ENCODE measurements at regions not wholly inside any gene's neighbourhood (a gene's known extent, or its start where the extent isn't known, plus 50 kb on each side); places are given as distances from the start of the nearest gene placed in this dataset.
"Not testable (repeated sequence)": the region's sequence is repeated elsewhere in the genome, so short reads cannot be mapped to it uniquely, and the experiment has no call there.

- DNase-seq, result no peak
- TF ChIP-seq GATA1 (IDR thresholded peaks at IDR 0.05; ENCODE audit: low read depth, low read length) (no peak), POLR2A (IDR thresholded peaks at IDR 0.05; ENCODE audit: low read length) (no peak)
Observed at GRCh38 chr12:97616946-97617345, 154.3 kb downstream of the RMST start.

GRCh38 chr12:97628962-97629361 is 166.4 kb downstream of the RMST start:
- TF ChIP-seq POLR2A (IDR thresholded peaks at IDR 0.05; ENCODE audit: low read length) (no peak), GATA1 (IDR thresholded peaks at IDR 0.05; ENCODE audit: low read depth, low read length) (no peak)
- no peak for DNase-seq

- DNase-seq, result no peak
- TF ChIP-seq GATA1 (IDR thresholded peaks at IDR 0.05; ENCODE audit: low read depth, low read length) (no peak), POLR2A (IDR thresholded peaks at IDR 0.05; ENCODE audit: low read length) (no peak)
Observed at GRCh38 chr12:97629382-97629781, 166.8 kb downstream of the RMST start.

GRCh38 chr12:97630356-97630755 is 167.8 kb downstream of the RMST start:
- no peak for TF ChIP-seq POLR2A (IDR thresholded peaks at IDR 0.05; ENCODE audit: low read length)
- TF ChIP-seq GATA1 (IDR thresholded peaks at IDR 0.05; ENCODE audit: low read depth, low read length), result no peak
- DNase-seq, result no peak

- TF ChIP-seq POLR2A (IDR thresholded peaks at IDR 0.05; ENCODE audit: low read length) (no peak), GATA1 (IDR thresholded peaks at IDR 0.05; ENCODE audit: low read depth, low read length) (no peak)
- no peak for DNase-seq
Observed at GRCh38 chr12:97630875-97631274, 168.3 kb downstream of the RMST start.

- no peak for DNase-seq
- no peak for TF ChIP-seq GATA1 (IDR thresholded peaks at IDR 0.05; ENCODE audit: low read depth, low read length)
- TF ChIP-seq POLR2A (IDR thresholded peaks at IDR 0.05; ENCODE audit: low read length), result no peak
Observed at GRCh38 chr12:97637770-97638169, 175.2 kb downstream of the RMST start.

- DNase-seq, result no peak
- no peak for TF ChIP-seq GATA1 (IDR thresholded peaks at IDR 0.05; ENCODE audit: low read depth, low read length)
- no peak for TF ChIP-seq POLR2A (IDR thresholded peaks at IDR 0.05; ENCODE audit: low read length)
Observed at GRCh38 chr12:97638739-97639138, 176.1 kb downstream of the RMST start.

GRCh38 chr12:97639702-97640101 is 177.1 kb downstream of the RMST start:
- TF ChIP-seq POLR2A (IDR thresholded peaks at IDR 0.05; ENCODE audit: low read length) (no peak), GATA1 (IDR thresholded peaks at IDR 0.05; ENCODE audit: low read depth, low read length) (no peak)
- no peak for DNase-seq

GRCh38 chr12:97640826-97641225 is 178.2 kb downstream of the RMST start:
- no peak for TF ChIP-seq GATA1 (IDR thresholded peaks at IDR 0.05; ENCODE audit: low read depth, low read length)
- TF ChIP-seq POLR2A (IDR thresholded peaks at IDR 0.05; ENCODE audit: low read length), result no peak
- DNase-seq, result no peak

- TF ChIP-seq GATA1 (IDR thresholded peaks at IDR 0.05; ENCODE audit: low read depth, low read length), result no peak
- no peak for TF ChIP-seq POLR2A (IDR thresholded peaks at IDR 0.05; ENCODE audit: low read length)
- DNase-seq, result no peak
Observed at GRCh38 chr12:97642911-97643310, 180.3 kb downstream of the RMST start.

- DNase-seq, result no peak
- TF ChIP-seq POLR2A (IDR thresholded peaks at IDR 0.05; ENCODE audit: low read length) (no peak), GATA1 (IDR thresholded peaks at IDR 0.05; ENCODE audit: low read depth, low read length) (no peak)
Observed at GRCh38 chr12:97643924-97644323, 181.3 kb downstream of the RMST start.

- no peak for TF ChIP-seq GATA1 (IDR thresholded peaks at IDR 0.05; ENCODE audit: low read depth, low read length)
- no peak for TF ChIP-seq POLR2A (IDR thresholded peaks at IDR 0.05; ENCODE audit: low read length)
- DNase-seq, result no peak
Observed at GRCh38 chr12:97645726-97646125, 183.1 kb downstream of the RMST start.

GRCh38 chr12:97647142-97647541 is 184.5 kb downstream of the RMST start:
- TF ChIP-seq GATA1 (IDR thresholded peaks at IDR 0.05; ENCODE audit: low read depth, low read length) (no peak), POLR2A (IDR thresholded peaks at IDR 0.05; ENCODE audit: low read length) (no peak)
- no peak for DNase-seq

GRCh38 chr12:97650242-97650641 is 187.6 kb downstream of the RMST start:
- no peak for DNase-seq
- TF ChIP-seq GATA1 (IDR thresholded peaks at IDR 0.05; ENCODE audit: low read depth, low read length) (no peak), POLR2A (IDR thresholded peaks at IDR 0.05; ENCODE audit: low read length) (no peak)

GRCh38 chr12:97656548-97656947 is 193.9 kb downstream of the RMST start:
- not testable (repeated sequence) for DNase-seq
